H9 (cell line): ENCODE measurements at regions not wholly inside any gene's neighbourhood (a gene's known extent, or its start where the extent isn't known, plus 50 kb on each side); places are given as distances from the start of the nearest gene placed in this dataset.

Experiments
- DNase-seq: peaks from one replicate; pipeline ENCODE4 v3.0.0-alpha.2; 2017
- H2AFZ ChIP-seq: one replicate; pipeline ENCODE4 v1.6.1; 2013; ENCODE audit warnings: mild to moderate bottlenecking, low read length, control low read depth, moderate library complexity
- H2AK5ac ChIP-seq: 2 replicates; pipeline ENCODE4 v1.6.1; 2013; ENCODE audit warnings: low read length, control low read depth, mixed read lengths; ENCODE audit not compliant: insufficient read length
- H2BK120ac ChIP-seq: one replicate; pipeline ENCODE4 v1.6.1; 2013; ENCODE audit warnings: low read depth, mild to moderate bottlenecking, low read length, control low read depth, inconsistent platforms; ENCODE audit not compliant: poor library complexity, severe bottlenecking
- H2BK12ac ChIP-seq: 2 replicates; pipeline ENCODE4 v1.6.1; 2013; ENCODE audit warnings: low read length, control low read depth, mixed read lengths, low read depth; ENCODE audit not compliant: insufficient read length
- H2BK15ac ChIP-seq: 2 replicates; pipeline ENCODE4 v1.6.1; 2013; ENCODE audit warnings: low read depth, low read length, control low read depth
- H2BK20ac ChIP-seq: one replicate; pipeline ENCODE4 v1.6.1; 2013; ENCODE audit warnings: low read depth, mild to moderate bottlenecking, low read length, control low read depth, inconsistent platforms; ENCODE audit not compliant: poor library complexity, severe bottlenecking
- H2BK5ac ChIP-seq: 2 replicates; pipeline ENCODE4 v1.6.1; 2013; ENCODE audit warnings: low read length, control low read depth, mixed read lengths; ENCODE audit not compliant: insufficient read length
- H3K14ac ChIP-seq: 2 replicates; pipeline ENCODE4 v1.6.1; 2013; ENCODE audit warnings: low read length, control low read depth; ENCODE audit not compliant: insufficient read depth
- H3K18ac ChIP-seq: 2 replicates; pipeline ENCODE4 v1.6.1; 2013; ENCODE audit warnings: low read depth, mild to moderate bottlenecking, mixed read lengths, low read length, control low read depth; ENCODE audit not compliant: insufficient read length
- H3K23ac ChIP-seq: 2 replicates; pipeline ENCODE4 v1.6.1; 2013; ENCODE audit warnings: low read length, control low read depth, mixed read lengths, low read depth; ENCODE audit not compliant: insufficient read length
- H3K23me2 ChIP-seq: 2 replicates; pipeline ENCODE4 v1.6.1; 2013; ENCODE audit warnings: low read depth, mild to moderate bottlenecking, mixed read lengths, low read length, control low read depth; ENCODE audit not compliant: insufficient read length, poor library complexity, severe bottlenecking
- H3K27ac ChIP-seq: 2 replicates; pipeline ENCODE4 v1.5.1; 2013; ENCODE audit warnings: low read length, control low read depth, mixed read lengths, low read depth; ENCODE audit not compliant: insufficient read length
- H3K27me3 ChIP-seq: 2 replicates; pipeline ENCODE4 v1.6.1; 2013; ENCODE audit warnings: low read length, control low read depth, inconsistent platforms; ENCODE audit not compliant: insufficient read depth
- H3K4ac ChIP-seq: 2 replicates; pipeline ENCODE4 v1.6.1; 2013; ENCODE audit warnings: low read depth, mild to moderate bottlenecking, control low read depth, inconsistent platforms, low read length, moderate library complexity
- H3K4me1 ChIP-seq: 2 replicates; pipeline ENCODE4 v1.6.1; 2013; ENCODE audit warnings: low read length, control low read depth, inconsistent platforms; ENCODE audit not compliant: insufficient read depth
- H3K4me2 ChIP-seq: 2 replicates; pipeline ENCODE4 v1.6.1; 2013; ENCODE audit warnings: low read length, control low read depth, mixed read lengths; ENCODE audit not compliant: insufficient read length, insufficient read depth
- H3K56ac ChIP-seq: 2 replicates; pipeline ENCODE4 v1.6.1; 2013; ENCODE audit warnings: low read depth, mild to moderate bottlenecking, mixed read lengths, low read length, control low read depth; ENCODE audit not compliant: insufficient read length
- H3K79me1 ChIP-seq: 2 replicates; pipeline ENCODE4 v1.6.1; 2013; ENCODE audit warnings: low read depth, mild to moderate bottlenecking, moderate library complexity, low read length, control low read depth, inconsistent platforms; ENCODE audit not compliant: insufficient read depth, poor library complexity, severe bottlenecking
- H3K79me2 ChIP-seq: 2 replicates; pipeline ENCODE4 v1.6.1; 2013; ENCODE audit warnings: low read length, control low read depth, inconsistent platforms; ENCODE audit not compliant: insufficient read depth
- H3K9ac ChIP-seq: 2 replicates; pipeline ENCODE4 v1.6.1; 2013; ENCODE audit warnings: low read length, control low read depth, mixed read lengths; ENCODE audit not compliant: insufficient read length; ENCODE audit errors: extremely low read depth
- H3K9me3 ChIP-seq: one replicate; pipeline ENCODE4 v1.6.1; 2013; ENCODE audit warnings: low read depth, low read length, inconsistent platforms; ENCODE audit not compliant: control insufficient read depth
- H3T11ph ChIP-seq: one replicate; pipeline ENCODE4 v1.6.1; 2013; ENCODE audit warnings: mild to moderate bottlenecking, low read length, control low read depth, inconsistent platforms
- H4K20me1 ChIP-seq: one replicate; pipeline ENCODE4 v1.6.1; 2013; ENCODE audit not compliant: control insufficient read depth, insufficient read length, insufficient read depth
- H4K5ac ChIP-seq: 2 replicates; pipeline ENCODE4 v1.6.1; 2013; ENCODE audit warnings: low read depth, mild to moderate bottlenecking, mixed read lengths, low read length, control low read depth; ENCODE audit not compliant: insufficient read length
- H4K8ac ChIP-seq: replicated peaks from 2 replicates; pipeline ENCODE4 v1.6.1; 2013; ENCODE audit warnings: low read length, control low read depth, mixed read lengths, low read depth; ENCODE audit not compliant: insufficient read length
- H4K91ac ChIP-seq: 2 replicates; pipeline ENCODE4 v1.6.1; 2013; ENCODE audit warnings: low read depth, mild to moderate bottlenecking, moderate library complexity, mixed read lengths, low read length, control low read depth; ENCODE audit not compliant: insufficient read length
- H3K27ac Mint-ChIP-seq, 3 experiments: 2 replicates in 2 of 3; 3 replicates in 1 of 3; pipeline ENCODE4 v1.8.0; 2020 to 2021; ENCODE audit warnings: mixed read lengths in 3 of 3, mild to moderate bottlenecking in 1 of 3, moderate library complexity in 1 of 3
- H3K27me3 Mint-ChIP-seq: 2 replicates; pipeline ENCODE4 v1.8.0; 2021; ENCODE audit warnings: low read depth, mild to moderate bottlenecking, moderate library complexity, mixed read lengths
- H3K36me3 Mint-ChIP-seq, 3 experiments: 2 replicates in 2 of 3; 3 replicates in 1 of 3; pipeline ENCODE4 v1.8.0; 2020 to 2021; ENCODE audit warnings: low read depth in 3 of 3, mixed read lengths in 3 of 3; ENCODE audit not compliant: insufficient read depth in 1 of 3
- H3K4me1 Mint-ChIP-seq, 2 experiments: 2 replicates each; pipeline ENCODE4 v1.8.0; 2020; ENCODE audit warnings: mixed read lengths in 2 of 2
- H3K4me3 Mint-ChIP-seq, 2 experiments: 2 replicates in 1 of 2; 3 replicates in 1 of 2; pipeline ENCODE4 v1.8.0; 2020 to 2021; ENCODE audit warnings: mild to moderate bottlenecking in 2 of 2, mixed read lengths in 2 of 2, moderate library complexity in 1 of 2
- H3K9me3 Mint-ChIP-seq, 2 experiments: 2 replicates in 1 of 2; 3 replicates in 1 of 2; pipeline ENCODE4 v1.8.0; 2020; ENCODE audit warnings: mild to moderate bottlenecking in 2 of 2, mixed read lengths in 2 of 2, moderate library complexity in 1 of 2
- WGBS: extraction: QIAGEN DNeasy Blood & Tissue Kit; methylation state at CpG from one replicate; pipeline ENCODE4 v1.1.7; 2013; ENCODE audit warnings: missing lambda C conversion rate, low lambda C conversion rate, mixed read lengths; ENCODE audit not compliant: insufficient read length; ENCODE audit errors: extremely low coverage; 5-methylcytosine and 5-hydroxymethylcytosine counted together
- TF ChIP-seq, protein P1 (sequence below): fragments of 200-600 bp; sonication (generic); conservative IDR thresholded peaks from 3 replicates; pipeline ENCODE4 v1.8.0; 2021; ENCODE audit warnings: antibody characterized with exemption, mild to moderate bottlenecking

DNA sequence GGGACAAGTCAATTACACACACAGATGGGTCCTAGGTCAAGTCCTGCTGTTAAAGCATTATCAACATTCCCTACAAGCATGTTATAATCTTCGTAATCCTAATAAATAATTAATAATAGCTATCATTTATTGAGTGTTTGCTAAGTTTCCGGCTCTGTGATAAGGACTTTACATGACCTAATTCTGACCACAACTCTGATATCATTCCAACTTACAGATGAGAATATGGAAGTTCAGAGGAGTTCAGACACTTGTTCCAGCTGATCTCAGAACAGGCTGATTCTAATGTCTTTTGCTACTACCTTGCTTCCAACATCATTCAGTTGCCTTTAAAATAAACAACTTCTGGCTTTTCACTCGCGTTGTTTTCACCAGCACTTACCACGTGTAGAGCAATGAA, 770.1 kb upstream of the CXADR start:
- H3K9me3 Mint-ChIP-seq, result no peaks in the 10 kb centered on the region; a peak in 1 of 5 replicates
- TF ChIP-seq, protein P1, sequence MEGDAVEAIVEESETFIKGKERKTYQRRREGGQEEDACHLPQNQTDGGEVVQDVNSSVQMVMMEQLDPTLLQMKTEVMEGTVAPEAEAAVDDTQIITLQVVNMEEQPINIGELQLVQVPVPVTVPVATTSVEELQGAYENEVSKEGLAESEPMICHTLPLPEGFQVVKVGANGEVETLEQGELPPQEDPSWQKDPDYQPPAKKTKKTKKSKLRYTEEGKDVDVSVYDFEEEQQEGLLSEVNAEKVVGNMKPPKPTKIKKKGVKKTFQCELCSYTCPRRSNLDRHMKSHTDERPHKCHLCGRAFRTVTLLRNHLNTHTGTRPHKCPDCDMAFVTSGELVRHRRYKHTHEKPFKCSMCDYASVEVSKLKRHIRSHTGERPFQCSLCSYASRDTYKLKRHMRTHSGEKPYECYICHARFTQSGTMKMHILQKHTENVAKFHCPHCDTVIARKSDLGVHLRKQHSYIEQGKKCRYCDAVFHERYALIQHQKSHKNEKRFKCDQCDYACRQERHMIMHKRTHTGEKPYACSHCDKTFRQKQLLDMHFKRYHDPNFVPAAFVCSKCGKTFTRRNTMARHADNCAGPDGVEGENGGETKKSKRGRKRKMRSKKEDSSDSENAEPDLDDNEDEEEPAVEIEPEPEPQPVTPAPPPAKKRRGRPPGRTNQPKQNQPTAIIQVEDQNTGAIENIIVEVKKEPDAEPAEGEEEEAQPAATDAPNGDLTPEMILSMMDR, result no peak
- Histone ChIP-seq H3K9me3 (no peaks in the 10 kb centered on the region), H2AFZ (no peak overlapping the region), H3K27me3 (no peaks in the 10 kb centered on the region), H4K91ac (no peak overlapping the region), H3K4me1 (no peaks in the 10 kb centered on the region), H2BK120ac (no peak overlapping the region), H4K5ac (no peak overlapping the region), H3K79me1 (no peaks in the 10 kb centered on the region), H3K23me2 (no peaks in the 10 kb centered on the region), H3K79me2 (no peaks in the 10 kb centered on the region), H4K20me1 (no peaks in the 10 kb centered on the region), H3K23ac (no peak overlapping the region), H2BK12ac (no peak overlapping the region), H3T11ph (no peak overlapping the region), H2BK20ac (no peak overlapping the region), H2AK5ac (no peak overlapping the region), H3K4me2 (no peak overlapping the region), H3K9ac (no peak overlapping the region), H3K14ac (no peak overlapping the region), H3K18ac (no peak overlapping the region), H3K27ac (no peak overlapping the region), H2BK15ac (no peak overlapping the region), H4K8ac (no peak overlapping the region), H3K4ac (no peak overlapping the region), H2BK5ac (no peak overlapping the region), H3K56ac (no peak overlapping the region)
- H3K4me1 Mint-ChIP-seq, result peaks cover 2 to 3% of the 10 kb centered on the region in 2 experiments; a peak in 2 of 4 replicates
- no peak overlapping the region for H3K27ac Mint-ChIP-seq
- no CpG with 5 or more reads among the region's 5 CpGs for WGBS
- H3K4me3 Mint-ChIP-seq, result no peak overlapping the region
- H3K27me3 Mint-ChIP-seq, result no peaks in the 10 kb centered on the region
- no peak for DNase-seq
- no peaks in the 10 kb centered on the region; a peak in 1 of 7 replicates for H3K36me3 Mint-ChIP-seq
